GM18868 (cell line): ENCODE measurements at regions not wholly inside any gene's neighbourhood (a gene's known extent, or its start where the extent isn't known, plus 50 kb on each side); places are given as distances from the start of the nearest gene placed in this dataset.
"Not testable (repeated sequence)": the region's sequence is repeated elsewhere in the genome, so short reads cannot be mapped to it uniquely, and the experiment has no call there.

ENCODE experiments used
- ATAC-seq: cut with Tn5 transposase; IDR thresholded peaks from one replicate; pipeline ENCODE4 v1.9.1; 2021; ENCODE audit warnings: mild to moderate bottlenecking, moderate library complexity; ENCODE audit not compliant: unreplicated experiment

DNA sequence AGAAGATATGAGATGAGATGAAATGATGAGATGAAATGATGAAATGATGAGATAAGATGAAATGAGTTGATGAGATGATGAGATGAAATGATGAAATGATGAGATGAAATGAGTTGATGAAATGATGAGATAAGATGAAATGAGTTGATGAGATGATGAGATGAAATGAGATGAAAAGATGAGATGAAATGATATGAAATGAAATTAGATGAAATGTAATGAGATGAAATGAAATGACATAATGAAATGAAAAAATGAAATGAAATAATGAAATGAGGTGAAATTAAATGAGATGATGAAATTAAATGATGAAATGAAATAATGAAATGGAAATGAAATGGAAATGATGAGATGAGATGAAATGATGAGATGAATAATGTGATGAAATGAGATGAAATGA, 231.6 kb downstream of the GOLGA6L6 start:
- not testable (repeated sequence) for ATAC-seq

DNA sequence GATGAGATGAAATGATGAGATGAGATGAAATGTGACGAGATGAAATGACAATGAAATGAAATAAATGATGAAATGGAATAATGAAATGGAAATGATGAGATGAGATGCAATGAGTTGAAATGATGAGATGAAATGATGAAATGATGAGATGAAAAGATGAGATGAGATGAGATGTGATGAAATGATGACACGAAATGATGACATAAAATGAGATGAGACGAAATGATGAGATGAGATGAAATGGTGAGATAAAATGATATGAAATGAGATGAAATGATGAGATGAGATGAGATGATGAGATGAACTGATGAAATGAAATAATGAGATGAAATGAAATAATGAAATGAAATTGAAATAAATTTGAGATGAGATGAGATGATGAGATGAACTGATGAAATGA, 232.2 kb downstream of the GOLGA6L6 start:
- not testable (repeated sequence) for ATAC-seq

- ATAC-seq, result not testable (repeated sequence)
Observed at GRCh38 chr15:20308027-20308690, 233.4 kb downstream of the GOLGA6L6 start.

DNA sequence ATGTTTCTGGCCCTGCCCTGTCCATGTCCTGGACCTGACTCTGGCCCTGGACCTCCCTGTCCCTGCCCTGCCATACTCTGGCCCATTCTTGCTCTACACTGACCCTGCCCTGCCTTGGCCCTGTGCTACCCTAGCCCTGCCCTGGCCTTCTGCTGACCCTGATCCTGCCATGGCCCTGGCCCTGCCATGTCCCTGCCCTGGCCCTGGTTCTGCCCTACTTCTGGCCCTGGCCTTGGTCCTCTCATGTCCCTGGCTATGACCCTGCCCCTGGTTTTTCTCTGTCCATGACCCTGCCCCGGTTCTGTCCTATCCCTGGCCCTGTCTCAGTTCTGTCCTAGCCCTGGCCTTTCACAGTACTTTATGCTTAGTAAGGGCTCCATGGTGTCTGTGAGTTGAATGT, 234.5 kb downstream of the GOLGA6L6 start:
- not testable (repeated sequence) for ATAC-seq

- not testable (repeated sequence) for ATAC-seq
Observed at GRCh38 chr15:20306497-20307106, 235.0 kb downstream of the GOLGA6L6 start.

DNA sequence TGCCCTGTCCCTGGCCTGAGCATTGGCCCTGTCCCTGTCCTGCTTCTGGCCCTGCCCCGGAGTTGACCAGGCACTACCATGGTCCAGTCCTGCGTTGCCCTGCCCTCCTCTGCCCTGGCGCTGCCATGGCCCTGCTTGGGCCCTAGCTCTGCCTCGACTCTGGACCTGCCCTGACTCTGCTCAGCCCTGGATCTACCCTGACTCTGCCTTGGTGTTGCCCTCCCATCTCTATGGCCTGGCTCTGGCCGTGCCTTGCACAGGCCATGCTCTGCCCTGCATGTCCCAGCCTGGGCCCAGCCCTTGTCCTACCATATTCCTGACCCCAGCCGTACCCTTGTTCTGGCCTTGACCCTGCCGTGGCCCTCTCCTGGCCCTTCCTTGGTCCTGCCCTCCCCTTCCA, 235.7 kb downstream of the GOLGA6L6 start:
- not testable (repeated sequence) for ATAC-seq

DNA sequence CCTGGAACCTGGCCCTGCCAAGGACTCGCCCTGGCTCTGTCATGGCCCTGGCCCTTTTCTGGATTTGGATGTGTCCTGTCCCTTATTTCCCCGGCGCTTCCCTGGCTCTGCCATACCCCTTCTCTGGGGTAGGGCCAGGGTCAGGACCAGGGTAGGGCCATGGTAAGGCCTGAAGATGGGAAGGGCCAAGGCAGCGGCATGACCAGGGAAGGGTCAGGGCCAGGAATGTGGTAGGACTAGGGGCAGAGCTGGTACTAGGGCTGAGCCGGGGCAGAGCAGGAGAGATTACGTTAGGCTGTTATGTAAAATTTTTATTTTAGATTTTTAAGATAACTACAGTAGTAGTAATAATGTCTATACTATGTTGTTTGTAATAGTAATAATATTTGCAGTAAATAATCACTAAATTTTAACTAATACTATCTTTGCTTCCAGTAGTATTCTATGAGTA, 236.6 kb downstream of the GOLGA6L6 start:
- ATAC-seq, result not testable (repeated sequence)

- ATAC-seq, result not testable (repeated sequence)
Observed at GRCh38 chr15:20304282-20305014, 237.2 kb downstream of the GOLGA6L6 start.

DNA sequence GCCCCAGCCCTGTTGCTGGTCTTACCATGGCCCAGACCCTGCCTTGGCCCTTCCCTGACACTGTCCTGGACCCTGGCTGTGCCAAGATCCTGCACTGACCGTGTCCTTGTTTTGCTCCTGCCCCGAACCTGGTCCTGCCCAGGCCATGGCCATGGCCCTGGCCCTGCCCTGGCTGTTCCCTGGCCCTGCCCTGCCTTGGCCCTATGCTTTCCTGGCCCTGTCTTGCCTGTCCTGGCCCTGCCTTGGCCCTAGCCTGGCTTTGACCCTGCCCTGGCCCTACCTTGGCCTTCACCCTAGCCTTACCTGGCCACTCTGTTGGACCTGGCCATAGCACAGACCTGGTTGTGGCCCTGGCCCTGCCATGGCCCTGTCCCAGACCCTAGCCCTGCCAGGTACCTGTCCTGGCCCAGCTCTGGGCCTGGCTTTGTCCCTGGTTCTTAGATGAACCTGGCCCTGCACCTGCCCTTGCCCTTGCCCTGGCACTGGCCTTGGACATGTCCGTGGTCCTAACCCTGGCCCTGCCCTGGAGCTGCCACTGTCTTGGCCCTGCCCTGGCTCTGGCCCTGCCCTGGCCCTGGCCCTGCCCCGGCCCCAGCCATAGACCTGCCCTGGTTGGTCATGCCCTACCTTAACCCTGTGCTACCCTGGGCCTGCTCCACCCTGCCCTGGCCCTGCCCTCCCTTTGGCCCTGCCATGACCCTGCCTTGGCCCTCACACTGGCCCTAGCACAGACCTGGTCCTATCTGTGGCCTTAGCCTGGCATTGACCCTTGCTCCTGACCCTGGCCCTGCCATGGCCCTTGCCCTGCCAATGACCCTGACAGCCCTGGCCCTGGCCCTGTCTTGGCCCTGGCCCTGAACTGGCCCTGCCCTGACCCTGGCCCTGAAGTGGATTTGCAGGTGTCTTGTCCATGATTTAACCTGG, 238.1 kb downstream of the GOLGA6L6 start:
- not testable (repeated sequence) for ATAC-seq

- not testable (repeated sequence) for ATAC-seq
Observed at GRCh38 chr15:20302141-20303069, 239.2 kb downstream of the GOLGA6L6 start.

- not testable (repeated sequence) for ATAC-seq
Observed at GRCh38 chr15:20301471-20302081, 240.0 kb downstream of the GOLGA6L6 start.

DNA sequence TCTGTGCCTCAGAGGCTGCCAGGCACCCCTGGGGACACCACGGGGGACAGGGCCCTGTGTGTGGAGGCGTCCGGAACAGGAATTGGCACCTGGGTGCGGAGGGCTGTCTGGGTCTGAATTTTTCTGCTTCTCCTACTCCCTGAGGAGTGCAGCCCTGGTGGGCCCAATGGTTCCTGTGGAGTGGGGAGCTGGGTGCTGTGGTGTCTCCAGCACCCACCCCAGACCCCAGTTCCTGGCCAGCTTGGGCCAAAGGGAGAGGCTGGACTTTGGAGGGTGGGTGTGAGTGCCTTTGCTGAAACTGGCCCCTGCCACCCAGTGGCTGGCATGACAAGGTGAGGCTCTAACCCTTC, 240.6 kb downstream of the GOLGA6L6 start:
- not testable (repeated sequence) for ATAC-seq

DNA sequence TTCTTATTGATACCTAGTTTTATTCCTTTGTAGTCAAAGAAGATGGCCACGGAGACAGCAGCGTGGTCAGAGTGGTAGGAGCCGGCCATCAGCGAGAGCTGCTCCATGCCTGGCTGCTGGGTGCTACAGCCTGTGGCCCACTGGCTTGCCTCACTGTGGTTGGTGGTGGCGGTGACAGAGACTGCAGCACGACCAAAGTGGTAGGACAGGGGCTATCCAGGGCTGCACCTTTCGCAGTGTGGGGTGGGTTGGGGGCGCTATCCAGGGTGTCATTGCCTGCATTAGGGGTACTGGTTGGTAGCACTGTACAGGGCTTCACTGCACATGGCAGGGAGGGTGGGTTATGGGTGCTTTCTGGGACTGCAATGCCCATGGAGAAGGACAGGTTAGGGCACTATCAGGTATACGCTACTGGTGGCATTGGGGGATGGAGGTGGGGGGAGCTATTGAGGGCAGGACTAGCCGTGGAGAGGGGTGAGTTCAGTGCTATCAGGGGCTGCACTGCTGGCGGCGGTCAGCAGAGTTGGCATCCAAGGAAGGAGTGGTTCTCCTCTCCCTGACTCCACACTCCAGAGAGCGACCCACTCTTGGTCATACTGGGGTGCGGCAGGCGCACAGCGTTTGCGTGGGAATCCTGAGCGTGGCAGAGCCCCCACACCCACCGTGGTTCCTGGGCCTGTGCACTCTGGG, 241.1 kb downstream of the GOLGA6L6 start:
- not testable (repeated sequence) for ATAC-seq

DNA sequence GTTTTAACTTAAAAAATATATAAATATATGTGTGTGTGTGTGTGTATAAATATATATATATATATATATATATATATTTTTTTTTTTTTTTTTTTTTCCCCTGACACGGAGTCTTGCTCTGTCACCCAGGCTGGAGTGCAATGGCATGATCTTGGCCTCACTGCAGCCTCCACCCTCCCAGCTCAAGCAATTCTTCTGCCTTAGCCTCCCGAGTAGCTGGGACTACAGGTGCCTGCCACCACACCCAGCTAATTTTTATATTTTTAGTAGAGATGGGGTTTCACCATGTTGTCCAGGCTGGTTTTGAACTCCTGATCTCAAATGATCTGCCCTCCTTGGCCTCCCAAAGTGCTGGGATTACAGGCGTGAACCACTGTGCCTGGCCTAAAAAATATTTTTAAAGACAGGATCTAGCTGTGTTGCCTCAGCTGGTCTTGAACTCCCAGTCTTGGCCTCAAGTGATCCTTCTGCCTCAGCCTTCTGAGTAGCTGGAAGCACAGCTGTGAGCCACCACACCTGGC, 243.9 kb downstream of the GOLGA6L6 start:
- ATAC-seq, result not testable (repeated sequence)

DNA sequence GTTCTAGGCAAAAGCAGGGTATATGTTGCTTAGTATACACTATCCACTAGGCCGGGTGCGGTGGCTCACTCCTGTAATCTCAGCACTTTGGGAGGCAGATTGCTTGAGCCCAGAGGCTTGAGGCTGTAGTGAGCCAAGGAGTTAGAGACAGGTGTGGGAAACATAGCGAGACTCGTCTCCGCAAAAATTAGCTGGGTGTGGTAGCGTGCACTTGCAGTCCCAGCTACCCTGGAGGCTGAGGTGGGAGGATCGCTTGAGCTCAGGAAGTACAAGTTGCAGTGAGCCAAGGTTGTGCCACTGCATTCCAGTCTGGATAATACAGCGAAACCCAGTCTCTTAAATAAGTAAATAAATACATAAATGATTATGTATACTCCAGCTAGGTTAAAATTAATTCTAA, 245.3 kb downstream of the GOLGA6L6 start:
- ATAC-seq, result not testable (repeated sequence)

DNA sequence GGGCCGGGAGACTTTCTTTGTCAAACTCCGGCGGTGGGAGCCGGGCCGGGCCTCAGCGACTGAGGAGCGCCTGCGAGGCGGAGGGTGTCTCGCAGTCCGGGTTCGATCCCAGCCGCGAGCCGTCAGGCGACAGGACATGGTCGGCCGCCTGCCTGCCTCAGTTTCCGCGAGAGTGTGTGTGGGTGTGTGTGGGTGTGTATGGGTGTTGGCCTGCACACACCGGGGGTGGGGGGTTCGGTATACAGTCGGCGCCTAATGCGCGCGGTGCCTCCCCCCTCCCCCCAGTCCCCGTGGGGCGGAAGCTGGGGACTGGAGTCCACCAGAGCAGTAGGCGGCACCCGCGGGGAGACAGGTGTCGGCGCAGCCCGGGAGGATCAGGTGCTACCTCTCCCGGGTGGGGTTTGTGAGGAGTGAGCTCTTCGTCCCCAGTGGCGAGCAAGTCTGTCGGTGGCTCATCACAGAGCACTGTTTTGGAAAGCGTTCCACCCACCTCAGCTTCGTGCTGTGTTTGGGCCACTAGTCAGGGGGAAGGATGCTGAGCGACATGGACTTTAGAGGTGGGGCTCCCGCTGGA, 246.3 kb downstream of the GOLGA6L6 start:
- no peak for ATAC-seq

DNA sequence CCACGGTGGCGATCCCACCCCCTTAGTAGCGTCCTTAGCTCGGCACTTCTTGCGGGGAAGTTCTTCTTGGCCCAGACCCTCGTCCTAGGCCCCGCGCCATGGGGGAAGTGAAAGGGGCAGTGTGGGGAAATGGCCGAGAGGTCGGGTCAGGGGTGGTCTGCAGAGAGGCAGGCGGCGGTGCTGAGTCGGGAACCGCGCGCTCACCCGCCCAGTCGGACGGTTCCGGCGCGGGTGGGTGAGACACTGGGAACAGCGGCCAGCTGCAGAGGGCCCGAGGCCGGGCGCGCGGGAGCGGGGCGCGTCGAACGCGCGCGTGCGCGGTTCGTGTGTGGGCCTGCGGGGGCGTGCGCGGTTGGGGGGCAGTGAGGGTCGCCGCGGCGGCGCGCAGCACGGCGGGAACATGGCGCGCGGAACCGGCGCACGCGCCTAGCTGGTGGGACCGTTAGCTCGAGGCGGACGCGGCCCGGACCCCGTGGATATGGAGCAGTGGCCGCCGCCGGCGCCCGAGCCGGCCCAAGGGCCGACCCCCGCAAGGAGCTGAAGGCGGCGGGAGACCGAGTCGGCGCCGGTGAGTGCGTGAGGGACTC, 246.9 kb downstream of the GOLGA6L6 start:
- ATAC-seq, result no peak
